VCaP (cell line): ENCODE measurements at regions not wholly inside any gene's neighbourhood (a gene's known extent, or its start where the extent isn't known, plus 50 kb on each side); places are given as distances from the start of the nearest gene placed in this dataset.

Experiments used
- H3K27ac ChIP-seq: fragments of 450-650 bp; 2 replicates; pipeline ENCODE4 v1.5.1; 2017
- TF ChIP-seq, protein P1 (sequence below): fragments of 450-650 bp; conservative IDR thresholded peaks from 2 replicates; pipeline ENCODE4 v1.5.1; 2017; ENCODE audit warnings: mild to moderate bottlenecking, moderate library complexity

DNA sequence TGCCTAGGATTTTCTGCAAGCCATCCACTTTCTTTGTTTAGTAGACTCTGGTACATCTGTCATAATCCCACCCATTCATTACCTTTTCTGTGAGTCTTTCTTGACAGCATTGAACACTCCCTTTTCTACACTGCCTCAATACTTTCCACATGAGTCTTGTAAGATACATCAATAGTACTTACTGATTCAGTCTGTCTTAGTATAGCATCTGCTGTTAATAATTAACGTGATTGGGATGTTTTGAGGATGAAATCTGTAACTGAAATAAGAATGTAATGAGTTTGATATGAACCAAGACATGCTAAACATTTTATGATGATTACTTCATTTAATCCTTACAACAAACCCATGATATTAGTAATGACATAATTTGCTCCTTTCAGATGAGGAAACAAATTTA is 196.2 kb upstream of the FOXG1 start:
- TF ChIP-seq, protein P1, sequence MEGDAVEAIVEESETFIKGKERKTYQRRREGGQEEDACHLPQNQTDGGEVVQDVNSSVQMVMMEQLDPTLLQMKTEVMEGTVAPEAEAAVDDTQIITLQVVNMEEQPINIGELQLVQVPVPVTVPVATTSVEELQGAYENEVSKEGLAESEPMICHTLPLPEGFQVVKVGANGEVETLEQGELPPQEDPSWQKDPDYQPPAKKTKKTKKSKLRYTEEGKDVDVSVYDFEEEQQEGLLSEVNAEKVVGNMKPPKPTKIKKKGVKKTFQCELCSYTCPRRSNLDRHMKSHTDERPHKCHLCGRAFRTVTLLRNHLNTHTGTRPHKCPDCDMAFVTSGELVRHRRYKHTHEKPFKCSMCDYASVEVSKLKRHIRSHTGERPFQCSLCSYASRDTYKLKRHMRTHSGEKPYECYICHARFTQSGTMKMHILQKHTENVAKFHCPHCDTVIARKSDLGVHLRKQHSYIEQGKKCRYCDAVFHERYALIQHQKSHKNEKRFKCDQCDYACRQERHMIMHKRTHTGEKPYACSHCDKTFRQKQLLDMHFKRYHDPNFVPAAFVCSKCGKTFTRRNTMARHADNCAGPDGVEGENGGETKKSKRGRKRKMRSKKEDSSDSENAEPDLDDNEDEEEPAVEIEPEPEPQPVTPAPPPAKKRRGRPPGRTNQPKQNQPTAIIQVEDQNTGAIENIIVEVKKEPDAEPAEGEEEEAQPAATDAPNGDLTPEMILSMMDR = no peak
- H3K27ac ChIP-seq = no peak overlapping the region

DNA sequence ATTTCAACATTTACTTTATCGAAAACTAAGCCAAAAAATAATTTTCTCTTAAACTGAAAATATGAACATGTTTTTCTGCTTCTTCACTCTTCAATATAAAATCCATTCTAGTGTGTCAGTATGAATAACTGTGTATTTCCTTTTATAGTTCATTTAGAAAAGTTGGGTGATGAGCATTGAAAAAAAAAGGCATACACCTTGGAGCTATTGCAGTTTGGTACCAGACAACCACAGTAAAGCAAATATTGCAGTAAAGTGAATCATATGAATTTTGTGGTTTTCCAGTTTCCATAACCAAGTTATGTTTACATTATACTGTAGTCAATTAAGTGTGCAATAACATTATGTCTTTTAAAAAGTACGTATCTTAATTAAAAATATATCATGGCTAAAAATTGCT is 195.0 kb upstream of the FOXG1 start:
- TF ChIP-seq, protein P1 = no peak
- H3K27ac ChIP-seq = no peak overlapping the region

DNA sequence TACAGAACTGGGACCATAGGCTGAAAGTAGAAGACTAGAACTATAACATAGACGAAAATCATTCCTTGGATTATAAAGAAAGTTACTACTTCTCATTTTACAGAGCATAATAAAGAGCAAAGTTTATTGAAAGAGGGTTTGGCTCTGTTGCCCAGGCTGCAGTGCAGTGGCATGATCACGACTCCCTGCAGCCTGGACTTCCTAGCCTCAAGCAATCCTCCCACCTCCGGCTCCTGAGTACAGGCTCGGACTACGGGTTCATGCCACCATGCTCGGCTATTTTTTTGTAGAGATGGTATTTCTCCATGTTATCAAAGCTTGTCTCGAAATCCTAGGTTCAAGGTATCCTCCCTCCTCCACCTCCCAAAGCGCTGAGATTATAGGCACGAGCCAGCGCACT is 190.1 kb upstream of the FOXG1 start:
- TF ChIP-seq, protein P1 = no peak
- no peak overlapping the region for H3K27ac ChIP-seq

DNA sequence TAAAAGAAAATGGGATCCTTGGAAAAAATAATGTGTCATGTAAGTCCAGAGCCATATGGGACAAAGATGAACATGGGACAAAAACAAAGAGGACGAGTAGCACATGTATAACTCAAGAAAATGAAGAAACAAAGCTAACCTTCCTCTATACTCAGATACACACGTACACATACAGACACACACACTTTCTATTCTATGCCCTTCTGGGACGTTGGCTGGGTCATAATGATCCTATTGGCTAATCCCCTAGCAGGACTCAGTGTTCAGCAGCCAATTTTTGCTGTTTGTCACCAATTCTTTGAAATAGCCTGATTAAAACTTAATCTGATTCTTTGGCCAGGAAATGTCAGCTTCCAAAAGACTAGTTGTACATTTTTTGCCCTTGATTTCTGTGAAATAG is 189.4 kb upstream of the FOXG1 start:
- TF ChIP-seq, protein P1 = no peak

DNA sequence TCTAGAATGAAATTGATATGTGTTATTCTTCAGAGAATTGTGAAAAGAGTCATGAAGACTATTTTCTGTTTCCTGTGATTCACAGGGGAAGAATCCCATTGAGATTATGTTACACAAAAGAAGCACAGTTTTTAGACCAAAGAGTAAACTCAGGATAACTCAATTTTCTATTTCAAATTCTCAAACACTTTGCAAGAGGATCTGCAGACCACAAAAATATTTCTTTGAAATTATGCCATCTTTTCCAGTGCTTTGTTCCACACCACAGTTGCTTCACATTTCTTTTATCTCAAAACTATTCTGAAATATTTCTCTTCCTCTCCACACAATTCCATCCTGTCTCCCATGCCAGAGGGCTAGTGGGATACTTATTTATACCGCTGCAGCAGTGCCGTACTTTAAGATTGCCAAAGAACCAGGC is 188.9 kb upstream of the FOXG1 start:
- H3K27ac ChIP-seq = no peak overlapping the region
- TF ChIP-seq, protein P1 = no peak

More for the DNA sequence above, 189.4 kb upstream of the FOXG1 start:
- H3K27ac ChIP-seq = no peak overlapping the region

DNA sequence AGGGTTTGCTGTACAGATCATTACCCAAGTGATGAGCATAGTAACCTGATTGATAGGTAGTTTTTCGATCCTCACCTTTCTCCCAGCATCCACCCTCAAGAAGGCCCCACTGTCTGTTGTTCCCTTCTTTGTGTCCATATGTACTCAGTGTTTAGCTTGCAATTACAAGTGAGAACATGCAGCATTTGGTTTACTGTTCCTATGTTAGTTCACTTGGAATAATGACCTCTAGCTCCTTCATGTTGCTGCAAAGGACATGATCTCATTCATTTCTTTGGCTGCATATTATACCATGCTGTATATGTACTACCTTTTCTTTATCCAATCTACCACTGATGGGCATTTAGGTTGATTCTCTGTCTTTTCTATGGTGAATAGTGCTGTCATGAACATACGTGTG is 181.6 kb upstream of the FOXG1 start:
- TF ChIP-seq, protein P1 = no peak
- H3K27ac ChIP-seq = no peak overlapping the region

DNA sequence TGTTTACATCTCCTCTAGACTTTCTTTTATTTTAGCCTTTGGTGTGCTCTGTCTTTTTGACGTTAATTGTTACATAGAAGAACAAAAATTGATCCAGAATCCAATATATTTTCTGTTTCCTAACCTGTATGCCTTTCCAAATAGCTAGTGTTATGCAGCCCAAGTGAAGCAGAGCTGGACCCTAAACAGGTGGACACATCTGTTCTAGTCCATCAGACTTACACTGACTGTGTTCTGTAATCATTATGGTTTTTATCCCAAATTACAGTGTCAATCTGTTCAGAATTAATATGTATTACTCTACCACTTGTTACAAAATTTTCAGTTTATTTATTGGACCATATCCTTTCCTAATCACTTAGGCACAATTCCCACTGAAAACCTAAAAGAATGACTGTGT is 176.8 kb upstream of the FOXG1 start:
- TF ChIP-seq, protein P1 = no peak
- no peak overlapping the region for H3K27ac ChIP-seq

DNA sequence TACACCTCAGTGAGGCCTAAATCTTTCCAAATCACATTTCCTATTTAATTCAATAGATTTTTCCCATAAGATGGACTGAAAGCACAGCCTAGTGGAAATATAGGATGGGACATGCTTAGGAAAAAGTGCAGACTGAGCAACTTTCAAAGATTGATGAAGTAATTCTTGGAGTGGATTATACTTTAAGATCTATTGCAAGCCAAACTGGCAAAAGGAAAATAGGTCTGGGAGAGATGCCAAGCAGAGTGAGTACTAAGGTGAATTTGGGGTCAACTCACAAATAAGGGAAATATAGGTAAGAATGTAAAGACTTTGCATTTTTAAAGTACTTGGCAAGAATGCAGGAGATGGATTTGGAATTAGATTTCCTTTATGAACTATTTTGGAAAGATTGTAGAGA is 170.2 kb upstream of the FOXG1 start:
- TF ChIP-seq, protein P1 = no peak

More for the DNA sequence above, 170.2 kb upstream of the FOXG1 start:
- H3K27ac ChIP-seq = no peak overlapping the region
